ENCODE measurements at regions not wholly inside any gene's neighbourhood (a gene's known extent, or its start where the extent isn't known, plus 50 kb on each side); places are given as distances from the start of the nearest gene placed in this dataset.

DNA sequence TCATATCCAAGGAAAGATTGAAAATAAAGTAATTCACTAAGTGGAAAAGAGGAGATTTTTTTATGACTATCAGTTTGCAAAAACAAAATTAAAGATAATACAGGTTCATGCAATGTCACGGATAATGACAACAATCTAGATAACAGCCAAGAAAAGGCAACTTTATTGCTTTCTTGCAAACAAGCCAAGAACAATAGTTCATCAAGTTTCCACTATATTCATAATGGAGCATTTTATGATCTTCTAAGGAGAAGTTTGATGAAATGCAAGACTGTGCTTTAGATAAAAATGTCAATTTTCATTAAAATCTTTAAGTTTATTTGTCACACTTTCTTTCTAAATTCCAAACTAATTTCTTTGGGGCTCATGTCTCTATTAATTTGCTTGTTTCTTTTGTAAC is 53.9 kb upstream of the NRP1 start:
- H3K4me1 Mint-ChIP-seq (ENCODE audit: unreplicated experiment), result peaks cover 2% of the 10 kb centered on the region
- peaks cover 13% of the 10 kb centered on the region for H3K27me3 Mint-ChIP-seq (ENCODE audit: unreplicated experiment)
- no peak overlapping the region for H3K27ac Mint-ChIP-seq (ENCODE audit: unreplicated experiment)
- H3K9me3 Mint-ChIP-seq (ENCODE audit: unreplicated experiment), result no peaks in the 10 kb centered on the region
- no peaks in the 10 kb centered on the region for H3K36me3 Mint-ChIP-seq (ENCODE audit: unreplicated experiment)
- no peak for TF ChIP-seq CTCF (IDR thresholded peaks at IDR 0.05)
- H3K4me3 Mint-ChIP-seq (ENCODE audit: unreplicated experiment), result no peak overlapping the region
- no peak for DNase-seq (ENCODE audit: extremely low spot score, unreplicated experiment)

GRCh38 chr10:33387720-33388119 is 53.3 kb upstream of the NRP1 start:
- no peak overlapping the region for H3K4me3 Mint-ChIP-seq (ENCODE audit: unreplicated experiment)

GRCh38 chr10:33386926-33387325 is 52.5 kb upstream of the NRP1 start:
- Mint-ChIP-seq H3K27me3 (ENCODE audit: unreplicated experiment) (peaks cover 13% of the 10 kb centered on the region), H3K4me3 (ENCODE audit: unreplicated experiment) (no peak overlapping the region), H3K27ac (ENCODE audit: unreplicated experiment) (no peak overlapping the region), H3K9me3 (ENCODE audit: unreplicated experiment) (no peaks in the 10 kb centered on the region), H3K4me1 (ENCODE audit: unreplicated experiment) (peaks cover 8% of the 10 kb centered on the region), H3K36me3 (ENCODE audit: unreplicated experiment) (no peaks in the 10 kb centered on the region)
- DNase-seq (ENCODE audit: extremely low spot score, unreplicated experiment), result no peak
- TF ChIP-seq CTCF (IDR thresholded peaks at IDR 0.05), result no peak

More at GRCh38 chr10:33387720-33388119, 53.3 kb upstream of the NRP1 start:
- Mint-ChIP-seq H3K27me3 (ENCODE audit: unreplicated experiment) (peaks cover 13% of the 10 kb centered on the region), H3K9me3 (ENCODE audit: unreplicated experiment) (no peaks in the 10 kb centered on the region), H3K27ac (ENCODE audit: unreplicated experiment) (no peak overlapping the region), H3K4me1 (ENCODE audit: unreplicated experiment) (peaks cover 2% of the 10 kb centered on the region), H3K36me3 (ENCODE audit: unreplicated experiment) (no peaks in the 10 kb centered on the region)
- TF ChIP-seq CTCF (IDR thresholded peaks at IDR 0.05), result no peak
- DNase-seq (ENCODE audit: extremely low spot score, unreplicated experiment), result no peak

GRCh38 chr10:33385686-33386085 is 51.2 kb upstream of the NRP1 start:
- H3K36me3 Mint-ChIP-seq (ENCODE audit: unreplicated experiment), result no peaks in the 10 kb centered on the region
- no peak overlapping the region for H3K27ac Mint-ChIP-seq (ENCODE audit: unreplicated experiment)
- no peak for TF ChIP-seq CTCF (IDR thresholded peaks at IDR 0.05)
- peaks cover 7% of the 10 kb centered on the region for H3K27me3 Mint-ChIP-seq (ENCODE audit: unreplicated experiment)
- no peak overlapping the region for H3K4me3 Mint-ChIP-seq (ENCODE audit: unreplicated experiment)
- no peaks in the 10 kb centered on the region for H3K9me3 Mint-ChIP-seq (ENCODE audit: unreplicated experiment)
- no peak for DNase-seq (ENCODE audit: extremely low spot score, unreplicated experiment)
- H3K4me1 Mint-ChIP-seq (ENCODE audit: unreplicated experiment), result peaks cover 14% of the 10 kb centered on the region

DNA sequence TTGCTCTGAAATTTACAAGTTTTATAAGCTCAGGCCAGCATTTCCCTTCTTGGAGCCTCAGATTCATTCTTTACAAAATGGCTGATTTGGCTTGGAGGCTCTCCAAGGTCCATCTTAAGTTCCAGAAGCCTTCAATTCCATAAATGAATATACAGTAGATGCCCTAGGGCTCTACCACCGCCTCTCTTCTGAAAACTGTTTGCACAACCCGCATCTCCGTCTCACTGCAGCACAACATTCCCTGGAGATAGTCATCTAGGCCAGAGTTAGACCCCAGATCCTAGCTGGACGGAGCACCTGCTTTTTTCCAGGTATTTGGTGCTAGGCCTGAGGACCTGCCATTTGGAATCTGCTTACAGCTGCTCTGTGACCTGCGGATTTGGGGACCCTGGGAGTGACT is 50.5 kb upstream of the NRP1 start:
- no peaks in the 10 kb centered on the region for H3K9me3 Mint-ChIP-seq (ENCODE audit: unreplicated experiment)

More for the DNA sequence above, 50.5 kb upstream of the NRP1 start:
- Mint-ChIP-seq H3K4me3 (ENCODE audit: unreplicated experiment) (no peak overlapping the region), H3K4me1 (ENCODE audit: unreplicated experiment) (peaks cover 14% of the 10 kb centered on the region), H3K36me3 (ENCODE audit: unreplicated experiment) (no peaks in the 10 kb centered on the region), H3K27me3 (ENCODE audit: unreplicated experiment) (no peaks in the 10 kb centered on the region), H3K27ac (ENCODE audit: unreplicated experiment) (no peak overlapping the region)
- no peak for TF ChIP-seq CTCF (IDR thresholded peaks at IDR 0.05)
- DNase-seq (ENCODE audit: extremely low spot score, unreplicated experiment), result no peak

All from osteocyte (in vitro differentiated cells).